HepG2 (cell line): ENCODE measurements at regions not wholly inside any gene's neighbourhood (a gene's known extent, or its start where the extent isn't known, plus 50 kb on each side); places are given as distances from the start of the nearest gene placed in this dataset.

ENCODE experiments used
- ATAC-seq: fragments of 200-7000 bp; cut with Tn5 transposase; 3 replicates; pipeline ENCODE4 v1.9.1; 2020; ENCODE audit warnings: mild to moderate bottlenecking, moderate library complexity
- BruUV-seq: library from RNA; stranded (reverse); fragments of 400-500 nt; replicated peaks from 2 replicates; lab custom pipeline; 2021; lab: Mats Ljungman, UMichigan
- CTCF ChIA-PET: fragments of 300-600 bp; formaldehyde crosslinking; extraction: SDS; loops from one replicate; lab custom pipeline; 2021; ENCODE audit warnings: low total read pairs, inconsistent platforms, low intra/inter-chr PET ratio; lab: Yijun Ruan, JAX
- POLR2A ChIA-PET: fragments of 350-600 bp; sonication (Branson Sonifier 250); formaldehyde crosslinking; loops from one replicate; lab custom pipeline; 2020; ENCODE audit warnings: antibody characterized with exemption, inconsistent platforms; lab: Yijun Ruan, JAX
- DNase-seq: peaks from one replicate; pipeline ENCODE4 v3.0.0-alpha.2; 2015; ENCODE audit warnings: low spot score
- FAIRE-seq: peaks from 3 replicates; lab custom pipeline; 2011; peaks lifted over from hg19 to GRCh38; lab: Jason Lieb, UNC
- H2AFZ ChIP-seq: one replicate; pipeline ENCODE4 v1.6.1; 2011; ENCODE audit warnings: low read length, inconsistent platforms
- H3K27ac ChIP-seq: fragments of 300-600 bp; 3 replicates; pipeline ENCODE4 v1.8.0; 2011; ENCODE audit warnings: mixed run types, mild to moderate bottlenecking, mixed read lengths, low read length, inconsistent platforms; ENCODE audit not compliant: insufficient read depth; ENCODE audit errors: extremely low read length
- H3K27me3 ChIP-seq, 2 experiments: fragments of 200-600 bp in 1 of 2; 2 replicates in 1 of 2; 3 replicates in 1 of 2; pipeline versions ENCODE4 v1.6.0 to v1.8.0; 2011; ENCODE audit warnings: low read length in 2 of 2, mild to moderate bottlenecking in 2 of 2, moderate library complexity in 2 of 2, inconsistent platforms in 1 of 2; ENCODE audit not compliant: insufficient read depth in 2 of 2, control insufficient read depth in 1 of 2
- H3K36me3 ChIP-seq, 2 experiments: fragments of 200-600 bp in 1 of 2; replicated peaks in 1 of 2; 2 replicates in 1 of 2; 3 replicates in 1 of 2; pipeline versions ENCODE4 v1.5.1 to v1.8.0; 2011; ENCODE audit warnings: low read length in 2 of 2, inconsistent platforms in 1 of 2; ENCODE audit not compliant: insufficient read depth in 2 of 2, control insufficient read depth in 1 of 2
- H3K4me1 ChIP-seq: 2 replicates; pipeline ENCODE4 v1.5.1; 2012; ENCODE audit warnings: low read length, inconsistent platforms; ENCODE audit not compliant: insufficient read depth
- H3K4me2 ChIP-seq: 2 replicates; pipeline ENCODE4 v1.6.0; 2011; ENCODE audit warnings: low read depth, low read length, inconsistent platforms
- H3K4me3 ChIP-seq, 3 experiments: fragments of 200-600 bp in 1 of 3; sonication (generic), shearing (Covaris generic) in 1 of 3; replicated peaks in 1 of 3; 2 replicates each; pipeline ENCODE4 v1.5.1; 2011 to 2016; ENCODE audit warnings: low read length in 3 of 3, inconsistent platforms in 2 of 3, low read depth in 2 of 3, mild to moderate bottlenecking in 2 of 3, control low read depth in 1 of 3, mixed read lengths in 1 of 3; ENCODE audit not compliant: insufficient read depth in 1 of 3
- H3K79me2 ChIP-seq: one replicate; pipeline ENCODE4 v1.6.1; 2011; ENCODE audit warnings: low read length, inconsistent platforms; ENCODE audit not compliant: insufficient read depth
- H3K9ac ChIP-seq: 2 replicates; pipeline ENCODE4 v1.6.0; 2011; ENCODE audit warnings: mild to moderate bottlenecking, low read depth, low read length, inconsistent platforms; ENCODE audit not compliant: insufficient read depth
- H3K9me3 ChIP-seq: 2 replicates; pipeline ENCODE4 v1.5.1; 2012; ENCODE audit warnings: mild to moderate bottlenecking, low read length
- H4K20me1 ChIP-seq: 2 replicates; pipeline ENCODE4 v1.6.0; 2011; ENCODE audit warnings: inconsistent platforms, mild to moderate bottlenecking, low read length, moderate library complexity; ENCODE audit not compliant: insufficient read depth
- EED ChIP-seq: sonication (generic); formaldehyde crosslinking; IDR thresholded peaks from 2 replicates; pipeline ENCODE4 v1.5.0; 2020; ENCODE audit warnings: mild to moderate bottlenecking, missing genetic modification reagents
- HHEX ChIP-seq: IDR thresholded peaks from 2 replicates; pipeline ENCODE4 v1.6.1; 2016; ENCODE audit warnings: control low read depth
- MXD4 ChIP-seq: IDR thresholded peaks from 2 replicates; pipeline ENCODE4 v1.6.1; 2016; ENCODE audit warnings: mild to moderate bottlenecking, missing biosample characterization, missing genetic modification reagents
- RARG ChIP-seq: sonication (generic); formaldehyde crosslinking; IDR thresholded peaks from 2 replicates; pipeline ENCODE4 v1.4.0; 2020; ENCODE audit warnings: low read depth, mild to moderate bottlenecking, missing genetic modification reagents
- RBM22 ChIP-seq: fragments of 200-400 bp; formaldehyde crosslinking; optimal IDR thresholded peaks from 2 replicates; pipeline ENCODE3; 2017; ENCODE audit warnings: mild to moderate bottlenecking, low read length, moderate library complexity
- RORA ChIP-seq: sonication (generic); formaldehyde crosslinking; IDR thresholded peaks from 2 replicates; pipeline ENCODE4 v1.5.0; 2020; ENCODE audit warnings: mild to moderate bottlenecking, missing genetic modification reagents, moderate library complexity
- TEAD2 ChIP-seq: sonication (generic); formaldehyde crosslinking; IDR thresholded peaks from 2 replicates; pipeline ENCODE4 v1.9.0; 2021; ENCODE audit warnings: missing genetic modification reagents
- ZBTB7B ChIP-seq: sonication (generic); formaldehyde crosslinking; IDR thresholded peaks from 2 replicates; pipeline ENCODE4 v1.4.0; 2020; ENCODE audit warnings: missing genetic modification reagents
- ZNF143 ChIP-seq: sonication (generic); formaldehyde crosslinking; IDR thresholded peaks from 2 replicates; pipeline ENCODE4 v1.4.0; 2020; ENCODE audit warnings: missing genetic modification reagents
- ZNF33B ChIP-seq: sonication (generic); formaldehyde crosslinking; IDR thresholded peaks from 2 replicates; pipeline ENCODE4 v1.5.1; 2020; ENCODE audit warnings: mild to moderate bottlenecking, missing genetic modification reagents
- ZNF598 ChIP-seq: sonication (generic); formaldehyde crosslinking; IDR thresholded peaks from 2 replicates; pipeline ENCODE4 v1.5.1; 2020; ENCODE audit warnings: mild to moderate bottlenecking, missing genetic modification reagents, borderline replicate concordance
- ZNF709 ChIP-seq: sonication (generic); formaldehyde crosslinking; IDR thresholded peaks from 2 replicates; pipeline ENCODE4 v1.5.0; 2020; ENCODE audit warnings: mild to moderate bottlenecking, missing genetic modification reagents
- WGBS: methylation state at CpG from one replicate; pipeline ENCODE4 v1.1.6; 2017; ENCODE audit warnings: low lambda C conversion rate; 5-methylcytosine and 5-hydroxymethylcytosine counted together
- in situ Hi-C: cut with HindIII; loops from 2 replicates; pipeline ENCODE4 v1.10.0; 2017; ENCODE audit warnings: low pct_unique_long_range_greater_than_20kb; ENCODE audit not compliant: extremely low pct_ligation_motif_present
- intact Hi-C: fragments of 100-400 bp; cut with micrococcal nuclease; formaldehyde crosslinking; loops from one replicate; pipeline ENCODE4 v1.10.0; 2022; ENCODE audit not compliant: unreplicated experiment
- TF ChIP-seq, protein P1 (sequence below): sonication (generic); formaldehyde crosslinking; IDR thresholded peaks from 2 replicates; pipeline ENCODE4 v1.4.0; 2020; ENCODE audit warnings: mild to moderate bottlenecking, missing genetic modification reagents, borderline replicate concordance
- TF ChIP-seq, protein P2 (sequence below): sonication (generic); formaldehyde crosslinking; conservative IDR thresholded peaks from 2 replicates; pipeline ENCODE4 v1.4.0; 2020; ENCODE audit warnings: missing genetic modification reagents

DNA sequence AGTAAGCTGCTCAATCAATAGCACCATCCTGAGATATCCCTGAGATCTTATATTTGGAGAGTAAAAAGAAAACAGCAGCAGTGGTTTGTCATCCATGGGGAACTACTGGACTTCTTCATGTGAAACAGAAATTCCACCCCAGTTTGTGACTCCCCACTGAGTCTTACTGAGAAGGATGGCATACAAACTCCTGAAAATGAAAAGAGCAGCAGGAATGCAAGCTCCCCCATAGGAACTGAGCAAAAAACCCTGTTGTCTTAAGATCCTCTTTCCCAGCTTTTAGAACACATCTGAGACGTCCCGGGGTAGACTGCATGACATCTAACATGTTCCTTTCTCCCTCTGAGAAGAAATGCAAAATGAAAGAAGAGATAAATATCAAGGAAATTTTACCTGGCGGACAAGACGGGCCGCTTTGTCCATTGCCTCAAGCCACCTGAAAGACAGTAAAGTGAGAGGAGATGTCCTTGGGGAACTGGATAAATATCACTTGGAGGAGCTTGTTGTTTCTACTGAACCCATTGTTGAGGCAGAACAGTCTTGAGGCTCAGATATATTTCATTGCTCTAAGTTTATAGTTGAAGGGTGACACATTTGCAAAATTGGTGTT lies 117.1 kb downstream of the NUDT12 start (continued):
- TF ChIP-seq, protein P1, sequence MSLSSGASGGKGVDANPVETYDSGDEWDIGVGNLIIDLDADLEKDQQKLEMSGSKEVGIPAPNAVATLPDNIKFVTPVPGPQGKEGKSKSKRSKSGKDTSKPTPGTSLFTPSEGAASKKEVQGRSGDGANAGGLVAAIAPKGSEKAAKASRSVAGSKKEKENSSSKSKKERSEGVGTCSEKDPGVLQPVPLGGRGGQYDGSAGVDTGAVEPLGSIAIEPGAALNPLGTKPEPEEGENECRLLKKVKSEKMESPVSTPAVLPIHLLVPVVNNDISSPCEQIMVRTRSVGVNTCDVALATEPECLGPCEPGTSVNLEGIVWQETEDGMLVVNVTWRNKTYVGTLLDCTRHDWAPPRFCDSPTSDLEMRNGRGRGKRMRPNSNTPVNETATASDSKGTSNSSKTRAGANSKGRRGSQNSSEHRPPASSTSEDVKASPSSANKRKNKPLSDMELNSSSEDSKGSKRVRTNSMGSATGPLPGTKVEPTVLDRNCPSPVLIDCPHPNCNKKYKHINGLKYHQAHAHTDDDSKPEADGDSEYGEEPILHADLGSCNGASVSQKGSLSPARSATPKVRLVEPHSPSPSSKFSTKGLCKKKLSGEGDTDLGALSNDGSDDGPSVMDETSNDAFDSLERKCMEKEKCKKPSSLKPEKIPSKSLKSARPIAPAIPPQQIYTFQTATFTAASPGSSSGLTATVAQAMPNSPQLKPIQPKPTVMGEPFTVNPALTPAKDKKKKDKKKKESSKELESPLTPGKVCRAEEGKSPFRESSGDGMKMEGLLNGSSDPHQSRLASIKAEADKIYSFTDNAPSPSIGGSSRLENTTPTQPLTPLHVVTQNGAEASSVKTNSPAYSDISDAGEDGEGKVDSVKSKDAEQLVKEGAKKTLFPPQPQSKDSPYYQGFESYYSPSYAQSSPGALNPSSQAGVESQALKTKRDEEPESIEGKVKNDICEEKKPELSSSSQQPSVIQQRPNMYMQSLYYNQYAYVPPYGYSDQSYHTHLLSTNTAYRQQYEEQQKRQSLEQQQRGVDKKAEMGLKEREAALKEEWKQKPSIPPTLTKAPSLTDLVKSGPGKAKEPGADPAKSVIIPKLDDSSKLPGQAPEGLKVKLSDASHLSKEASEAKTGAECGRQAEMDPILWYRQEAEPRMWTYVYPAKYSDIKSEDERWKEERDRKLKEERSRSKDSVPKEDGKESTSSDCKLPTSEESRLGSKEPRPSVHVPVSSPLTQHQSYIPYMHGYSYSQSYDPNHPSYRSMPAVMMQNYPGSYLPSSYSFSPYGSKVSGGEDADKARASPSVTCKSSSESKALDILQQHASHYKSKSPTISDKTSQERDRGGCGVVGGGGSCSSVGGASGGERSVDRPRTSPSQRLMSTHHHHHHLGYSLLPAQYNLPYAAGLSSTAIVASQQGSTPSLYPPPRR (CRISPR knock-in tag) = no peak

DNA sequence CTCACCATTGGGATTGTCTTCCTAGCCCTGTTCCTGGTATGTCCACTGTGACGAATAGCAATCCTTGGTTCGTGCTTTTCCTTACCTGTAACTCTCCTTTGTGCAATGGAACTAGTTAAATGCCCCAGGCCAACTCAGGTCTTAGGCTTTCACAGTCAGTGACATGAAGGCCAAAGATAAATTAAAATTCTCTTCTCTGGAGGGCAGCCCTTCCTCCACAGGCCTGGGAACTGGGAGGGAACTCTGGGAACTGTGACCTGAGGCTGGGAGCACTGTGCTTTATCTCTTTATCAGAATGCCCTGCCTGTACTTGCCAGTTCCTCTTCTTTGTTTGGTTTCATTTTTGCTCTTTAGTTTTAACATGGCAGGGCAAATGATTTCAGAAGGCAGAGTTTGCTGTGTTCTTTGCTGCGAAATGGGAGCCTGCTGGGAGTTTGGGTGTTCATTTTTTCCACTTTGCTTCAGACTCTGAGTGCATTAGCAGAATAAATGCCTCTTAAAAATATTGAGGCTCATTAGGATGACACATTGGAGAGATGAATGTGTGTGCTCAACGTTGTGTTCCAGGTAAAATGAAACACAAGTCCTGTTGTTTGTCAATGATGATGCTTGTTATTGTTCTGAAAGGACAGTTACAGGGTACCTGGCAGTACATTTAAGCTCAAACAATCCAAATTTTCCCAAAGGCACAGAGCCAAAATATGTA lies 118.1 kb downstream of the NUDT12 start:
- FAIRE-seq (no peak), ATAC-seq (no peak; the same call in 2 of the 3 replicates), DNase-seq (no peak)
- in situ Hi-C loops = no loop called here
- intact Hi-C loops = no loop called here
- Histone ChIP-seq H3K27me3 (no peaks in the 10 kb centered on the region), H3K36me3 (no peaks in the 10 kb centered on the region), H3K9me3 (0 out of 2 replicates have a peak, but pooled peaks cover 3% of the 10 kb centered on the region), H3K27ac (no peak overlapping the region), H3K9ac (no peak overlapping the region), H4K20me1 (no peaks in the 10 kb centered on the region), H2AFZ (no peak overlapping the region), H3K4me2 (peak overlapping the region; percentile 32), H3K79me2 (no peaks in the 10 kb centered on the region), H3K4me3 (no peak overlapping the region), H3K4me1 (no peaks in the 10 kb centered on the region)
- WGBS = 17% methylated on average over 4 of the region's 4 CpGs
- POLR2A ChIA-PET = no interaction called here
- no TSS peak for BruUV-seq
- CTCF ChIA-PET = no interaction called here
- TF ChIP-seq ZBTB7B (CRISPR knock-in tag) (no peak), ZNF598 (CRISPR knock-in tag) (no peak), ZNF33B (no peak), ZNF709 (no peak), RARG (CRISPR knock-in tag) (no peak), MXD4 (CRISPR knock-in tag) (no peak), TEAD2 (CRISPR knock-in tag) (no peak), EED (CRISPR knock-in tag) (no peak), RORA (no peak), ZNF143 (CRISPR knock-in tag) (no peak), RBM22 (no peak), HHEX (CRISPR knock-in tag) (no peak)
- TF ChIP-seq, protein P2, sequence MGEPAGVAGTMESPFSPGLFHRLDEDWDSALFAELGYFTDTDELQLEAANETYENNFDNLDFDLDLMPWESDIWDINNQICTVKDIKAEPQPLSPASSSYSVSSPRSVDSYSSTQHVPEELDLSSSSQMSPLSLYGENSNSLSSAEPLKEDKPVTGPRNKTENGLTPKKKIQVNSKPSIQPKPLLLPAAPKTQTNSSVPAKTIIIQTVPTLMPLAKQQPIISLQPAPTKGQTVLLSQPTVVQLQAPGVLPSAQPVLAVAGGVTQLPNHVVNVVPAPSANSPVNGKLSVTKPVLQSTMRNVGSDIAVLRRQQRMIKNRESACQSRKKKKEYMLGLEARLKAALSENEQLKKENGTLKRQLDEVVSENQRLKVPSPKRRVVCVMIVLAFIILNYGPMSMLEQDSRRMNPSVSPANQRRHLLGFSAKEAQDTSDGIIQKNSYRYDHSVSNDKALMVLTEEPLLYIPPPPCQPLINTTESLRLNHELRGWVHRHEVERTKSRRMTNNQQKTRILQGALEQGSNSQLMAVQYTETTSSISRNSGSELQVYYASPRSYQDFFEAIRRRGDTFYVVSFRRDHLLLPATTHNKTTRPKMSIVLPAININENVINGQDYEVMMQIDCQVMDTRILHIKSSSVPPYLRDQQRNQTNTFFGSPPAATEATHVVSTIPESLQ (CRISPR knock-in tag) = no peak
